ENCODE measurements at regions not wholly inside any gene's neighbourhood (a gene's known extent, or its start where the extent isn't known, plus 50 kb on each side); places are given as distances from the start of the nearest gene placed in this dataset.

GRCh38 chr22:49481659-49482399 lies 345.8 kb downstream of the BRD1 start:
- Histone ChIP-seq H3K27me3 (replicated peaks; ENCODE audit: control insufficient read depth, insufficient read depth, low read length) (no peaks in the 10 kb centered on the region), H3K36me3 (ENCODE audit: control insufficient read depth, insufficient read depth, low read length) (no peaks in the 10 kb centered on the region), H3K4me3 (replicated peaks; ENCODE audit: low read depth, low read length) (no peak overlapping the region)
- TF ChIP-seq CTCF (IDR thresholded peaks at IDR 0.05; ENCODE audit: insufficient read depth, low read length, poor library complexity, severe bottlenecking) = no peak
- no peak for DNase-seq (ENCODE audit: extremely low read depth, insufficient read length)

GRCh38 chr22:49480896-49481658 lies 346.6 kb downstream of the BRD1 start:
- Histone ChIP-seq H3K36me3 (ENCODE audit: control insufficient read depth, insufficient read depth, low read length) (no peaks in the 10 kb centered on the region), H3K4me3 (replicated peaks; ENCODE audit: low read depth, low read length) (no peak overlapping the region), H3K27me3 (replicated peaks; ENCODE audit: control insufficient read depth, insufficient read depth, low read length) (no peaks in the 10 kb centered on the region)
- TF ChIP-seq CTCF (IDR thresholded peaks at IDR 0.05; ENCODE audit: insufficient read depth, low read length, poor library complexity, severe bottlenecking) = no peak
- no peak for DNase-seq (ENCODE audit: extremely low read depth, insufficient read length)

GRCh38 chr22:49480331-49480730 lies 347.3 kb downstream of the BRD1 start:
- no peaks in the 10 kb centered on the region for H3K27me3 ChIP-seq (replicated peaks; ENCODE audit: control insufficient read depth, insufficient read depth, low read length)
- DNase-seq (ENCODE audit: extremely low read depth, insufficient read length) = no peak
- no peaks in the 10 kb centered on the region for H3K36me3 ChIP-seq (ENCODE audit: control insufficient read depth, insufficient read depth, low read length)
- no peak for TF ChIP-seq CTCF (IDR thresholded peaks at IDR 0.05; ENCODE audit: insufficient read depth, low read length, poor library complexity, severe bottlenecking)
- no peak overlapping the region for H3K4me3 ChIP-seq (replicated peaks; ENCODE audit: low read depth, low read length)

GRCh38 chr22:49479566-49479965 lies 348.1 kb downstream of the BRD1 start:
- Histone ChIP-seq H3K4me3 (replicated peaks; ENCODE audit: low read depth, low read length) (no peak overlapping the region), H3K27me3 (replicated peaks; ENCODE audit: control insufficient read depth, insufficient read depth, low read length) (no peaks in the 10 kb centered on the region), H3K36me3 (ENCODE audit: control insufficient read depth, insufficient read depth, low read length) (no peaks in the 10 kb centered on the region)
- no peak for TF ChIP-seq CTCF (IDR thresholded peaks at IDR 0.05; ENCODE audit: insufficient read depth, low read length, poor library complexity, severe bottlenecking)
- DNase-seq (ENCODE audit: extremely low read depth, insufficient read length) = no peak

- no peaks in the 10 kb centered on the region for H3K36me3 ChIP-seq (ENCODE audit: control insufficient read depth, insufficient read depth, low read length)
- DNase-seq (ENCODE audit: extremely low read depth, insufficient read length) = no peak
- no peak overlapping the region for H3K4me3 ChIP-seq (replicated peaks; ENCODE audit: low read depth, low read length)
- TF ChIP-seq CTCF (IDR thresholded peaks at IDR 0.05; ENCODE audit: insufficient read depth, low read length, poor library complexity, severe bottlenecking) = no peak
- no peaks in the 10 kb centered on the region for H3K27me3 ChIP-seq (replicated peaks; ENCODE audit: control insufficient read depth, insufficient read depth, low read length)
These were observed 350.8 kb downstream of the BRD1 start for GRCh38 chr22:49476800-49477400.
